Anterior cingulate cortex (tissue), 58 donors: ENCODE measurements at regions not wholly inside any gene's neighbourhood (a gene's known extent, or its start where the extent isn't known, plus 50 kb on each side); places are given as distances from the start of the nearest gene placed in this dataset.
A peak's percentile ranks its signal among the peaks of the same experiment; 100 is the strongest.

Experiments used
- DNase-seq, 58 donors: peaks; one replicate each; lab custom pipeline; 2025; lab: John Stamatoyannopoulos, UW

GRCh38 chr5:170159947-170160346, 54.2 kb downstream of the FOXI1 start:
- no peak for DNase-seq

DNA sequence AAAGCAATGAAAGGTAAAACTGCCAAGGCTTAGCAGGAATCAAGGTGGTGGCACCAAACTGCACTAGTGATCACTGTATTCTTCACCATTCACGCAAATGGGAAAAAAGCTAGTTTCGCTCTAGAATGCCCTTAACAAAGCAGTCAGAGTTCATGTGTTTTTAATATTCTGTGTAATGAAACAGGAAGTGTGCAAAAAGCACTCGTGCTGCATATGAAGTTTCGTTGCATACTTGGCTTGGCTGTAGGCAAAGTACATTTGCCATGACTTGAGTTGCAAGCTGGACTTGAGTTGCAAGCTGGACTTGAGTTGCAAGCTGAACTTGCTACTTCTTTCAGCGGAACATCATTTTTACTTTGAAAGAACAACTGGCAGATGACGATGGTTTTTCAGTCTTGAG, 55.4 kb downstream of the FOXI1 start:
- no peak for DNase-seq

DNA sequence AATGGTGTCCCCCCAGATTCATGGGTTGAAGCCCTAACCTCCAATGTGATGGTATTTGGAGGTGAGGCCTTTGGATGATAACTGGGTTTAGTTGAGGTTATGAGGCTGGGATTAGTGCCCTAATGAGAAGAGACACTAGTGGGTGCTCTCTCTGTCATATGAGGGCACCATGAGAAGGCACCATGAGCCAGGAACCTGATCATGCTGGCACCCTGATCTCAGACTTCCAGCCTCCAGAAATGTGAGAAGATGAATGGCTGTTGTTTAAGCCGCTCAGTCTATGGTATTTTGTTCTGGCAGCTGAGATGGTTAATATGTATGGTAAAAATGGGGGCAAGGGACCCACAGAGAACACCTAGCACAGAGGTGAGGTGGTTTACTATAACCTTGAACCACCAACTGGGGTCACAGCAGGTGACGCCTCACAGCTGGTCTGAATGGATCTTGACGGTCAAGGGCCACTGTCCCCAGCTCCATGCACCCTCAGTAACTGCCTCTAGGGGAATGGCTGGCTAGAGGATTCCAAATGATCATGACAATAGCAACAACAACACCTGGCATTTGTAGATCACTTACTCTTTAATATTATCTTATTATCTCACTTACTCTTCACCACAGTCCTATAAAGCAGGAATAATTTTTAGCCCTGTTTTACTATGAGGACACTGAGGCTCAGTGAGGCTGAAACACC, 57.1 kb downstream of the FOXI1 start:
- DNase-seq, result no peak

DNA sequence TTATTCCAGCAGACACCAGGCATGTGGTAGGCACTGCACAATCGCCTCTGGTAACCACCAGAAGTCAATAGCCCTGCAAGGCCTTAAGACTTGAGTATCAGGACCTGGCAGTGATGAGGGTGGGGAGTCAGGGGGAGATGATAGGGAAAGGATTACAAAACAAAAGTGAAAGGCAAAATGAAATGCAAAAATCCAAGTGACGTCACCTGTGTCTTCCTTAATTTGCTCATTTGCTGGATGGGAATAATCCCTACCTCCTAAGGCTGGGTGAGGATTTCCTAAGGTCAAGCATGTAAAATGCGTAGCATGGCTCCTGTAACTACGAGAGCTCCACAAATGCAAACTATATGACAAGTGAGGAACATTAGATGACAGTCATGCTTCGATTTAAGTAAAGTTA, 58.4 kb downstream of the FOXI1 start:
- DNase-seq, result no peak

GRCh38 chr5:170164921-170165320, 59.2 kb downstream of the FOXI1 start:
- DNase-seq, result no peak

GRCh38 chr5:170166101-170166500, 60.4 kb downstream of the FOXI1 start:
- DNase-seq, result no peak

- DNase-seq, result no peak
Measured at GRCh38 chr5:170168002-170168401, 62.3 kb downstream of the FOXI1 start.

DNA sequence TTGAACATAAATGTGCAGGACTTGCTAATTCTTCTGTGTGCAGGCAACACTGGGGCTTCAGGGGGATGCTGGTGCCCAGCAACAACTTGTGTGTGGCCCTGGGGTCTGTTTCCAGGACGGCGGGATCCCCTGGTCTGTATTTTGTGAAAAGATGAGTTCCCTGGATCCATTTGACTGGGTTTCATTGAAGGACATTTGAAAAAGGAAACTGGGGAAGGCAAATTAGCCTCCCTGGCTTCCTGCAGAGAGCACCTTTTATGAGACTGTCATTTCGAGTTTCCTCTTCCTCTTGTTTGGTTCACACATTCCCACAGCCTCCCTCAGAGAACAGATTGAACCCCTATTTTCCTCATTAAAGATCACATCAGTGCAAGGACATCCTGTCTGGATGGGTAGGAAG, 63.1 kb downstream of the FOXI1 start:
- no peak for DNase-seq

GRCh38 chr5:170169996-170170395, 62.8 kb upstream of the C5orf58 start:
- no peak for DNase-seq

- DNase-seq, result no peak
Measured at GRCh38 chr5:170171811-170172210, 61.0 kb upstream of the C5orf58 start.

GRCh38 chr5:170173227-170173626, 59.6 kb upstream of the C5orf58 start:
- DNase-seq, result no peak

- DNase-seq, result no peak
Measured at GRCh38 chr5:170173647-170174046, 59.1 kb upstream of the C5orf58 start.

DNA sequence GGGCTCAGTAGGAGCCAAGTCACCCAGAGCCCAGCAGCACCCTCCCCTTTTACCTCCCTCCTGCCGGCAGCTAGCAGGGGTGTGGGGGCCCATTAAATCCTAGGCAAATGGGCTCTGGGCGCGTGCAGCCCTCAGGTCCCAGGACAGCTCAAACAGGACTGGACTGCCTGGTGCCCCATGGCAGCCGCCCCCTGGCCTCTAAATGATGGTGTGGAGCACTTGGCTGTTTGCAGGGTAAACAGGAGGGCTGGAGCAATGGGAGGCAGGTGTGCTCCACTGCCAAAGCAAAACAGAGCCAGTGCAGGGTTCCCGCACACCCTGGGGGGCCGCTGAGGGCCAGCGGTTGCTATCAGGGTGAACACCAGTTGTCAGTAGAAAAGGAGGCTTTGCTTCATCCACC, 55.9 kb upstream of the C5orf58 start:
- no peak for DNase-seq

GRCh38 chr5:170178814-170179213, 54.0 kb upstream of the C5orf58 start:
- DNase-seq, result no peak

DNA sequence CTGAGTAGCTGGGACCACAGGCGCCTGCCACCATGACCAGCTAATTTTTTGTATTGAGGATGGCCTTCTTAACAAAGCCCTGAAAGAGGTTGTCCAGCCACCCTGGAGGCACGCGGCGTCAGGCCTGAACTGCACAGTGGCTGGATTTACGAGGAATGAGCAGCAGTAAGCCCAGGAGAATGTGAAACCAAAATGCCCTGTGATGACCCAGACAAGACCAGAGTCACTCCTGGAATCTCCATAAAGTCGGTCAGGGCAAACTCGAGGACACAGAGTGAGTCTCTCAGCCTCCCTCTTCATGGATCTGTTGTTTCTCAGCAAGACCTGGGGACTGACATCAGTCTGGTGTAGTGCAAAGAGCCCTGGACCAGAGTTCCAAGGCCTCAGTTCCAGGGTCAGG, 53.2 kb upstream of the C5orf58 start:
- DNase-seq, result no peak

- DNase-seq, result peak in 1 of 58 donors; percentile 9
Measured at GRCh38 chr5:170181902-170182301, 50.9 kb upstream of the C5orf58 start.

- no peak for DNase-seq
Measured at GRCh38 chr5:170182491-170182890, 50.3 kb upstream of the C5orf58 start.
